ENCODE measurements at regions not wholly inside any gene's neighbourhood (a gene's known extent, or its start where the extent isn't known, plus 50 kb on each side); places are given as distances from the start of the nearest gene placed in this dataset. TPM values are rescaled to one million over a fixed set of nuclear protein-coding genes. Genes with fewer than 3 reads are reported as not detected.
A peak's percentile ranks its signal among the peaks of the same experiment; 100 is the strongest.

GRCh38 chr2:216911008-216911407 is 51.1 kb upstream of the TNP1 start:
- Histone ChIP-seq H3K23ac (ENCODE audit: low read depth, low read length, poor library complexity) (no peak overlapping the region), H2BK15ac (ENCODE audit: low read length) (no peak overlapping the region), H3K79me1 (ENCODE audit: low read depth, low read length) (no peaks in the 10 kb centered on the region), H3K4ac (ENCODE audit: low read length) (no peak overlapping the region), H3K4me1 (ENCODE audit: control insufficient read depth in 2 of 2, insufficient read depth in 1 of 2, low read depth in 1 of 2, low read length in 2 of 2) (peaks cover 26 to 33% of the 10 kb centered on the region in 2 donors), H3K27ac (replicated peaks; ENCODE audit: low read length) (no peak overlapping the region), H2BK5ac (ENCODE audit: low read length) (no peak overlapping the region), H3K27me3 (ENCODE audit: control insufficient read depth in 3 of 3, insufficient read depth in 3 of 3, low read depth in 1 of 3, low read length in 3 of 3) (no peaks in the 10 kb centered on the region), H3K9me3 (replicated peaks in 1 of 2; ENCODE audit: control insufficient read depth in 2 of 2, insufficient read depth in 1 of 2, low read depth in 1 of 2, low read length in 2 of 2) (peaks cover 0 to under 1% of the 10 kb centered on the region in 2 donors), H2AFZ (ENCODE audit: low read length) (no peak overlapping the region), H2AK5ac (ENCODE audit: low read depth, low read length) (no peak overlapping the region), H3K18ac (ENCODE audit: low read length) (peak overlapping the region; percentile 25), H3K36me3 (replicated peaks in 1 of 2; ENCODE audit: control insufficient read depth in 2 of 2, insufficient read depth in 2 of 2, low read length in 2 of 2) (no peaks in the 10 kb centered on the region), H4K91ac (ENCODE audit: low read depth, low read length, poor library complexity) (peak overlapping the region; percentile 6), H3K4me2 (ENCODE audit: insufficient read depth, low read length, poor library complexity, severe bottlenecking) (no peak overlapping the region), H2BK120ac (ENCODE audit: low read depth, low read length) (no peak overlapping the region), H2BK12ac (ENCODE audit: low read length) (no peak overlapping the region), H3K14ac (ENCODE audit: low read length) (no peak overlapping the region), H3K9ac (ENCODE audit: low read depth, low read length, poor library complexity) (no peak overlapping the region), H4K8ac (ENCODE audit: low read depth, low read length) (no peak overlapping the region), H3K4me3 (ENCODE audit: low read length in 2 of 2) (no peak overlapping the region)
- no peak for DNase-seq (ENCODE audit: low spot score)
- no CpG with 5 or more reads among the region's 3 CpGs for WGBS, 2 donors (ENCODE audit: extremely low coverage in 2 of 2, insufficient read length in 2 of 2, insufficient replicate concordance in 1 of 2)

- WGBS, 2 donors (ENCODE audit: extremely low coverage in 2 of 2, insufficient read length in 2 of 2, insufficient replicate concordance in 1 of 2): no CpG with 5 or more reads among the region's 8 CpGs
- no peaks in the 10 kb centered on the region for H3K79me1 ChIP-seq (ENCODE audit: low read depth, low read length)
- H3K4ac ChIP-seq (ENCODE audit: low read length): no peak overlapping the region
- no peak overlapping the region for H3K23ac ChIP-seq (ENCODE audit: low read depth, low read length, poor library complexity)
- no peaks in the 10 kb centered on the region for H3K9me3 ChIP-seq (replicated peaks in 1 of 2; ENCODE audit: control insufficient read depth in 2 of 2, insufficient read depth in 1 of 2, low read depth in 1 of 2, low read length in 2 of 2)
- H3K27ac ChIP-seq (replicated peaks; ENCODE audit: low read length): no peak overlapping the region
- H4K8ac ChIP-seq (ENCODE audit: low read depth, low read length): no peak overlapping the region
- peak overlapping the region; percentile 26 for H2AK5ac ChIP-seq (ENCODE audit: low read depth, low read length)
- H3K14ac ChIP-seq (ENCODE audit: low read length): peak overlapping the region; percentile 6
- peak overlapping the region; percentile 33 for H2BK5ac ChIP-seq (ENCODE audit: low read length)
- DNase-seq (ENCODE audit: low spot score): no peak
- peak overlapping the region; percentile 26 for H2BK12ac ChIP-seq (ENCODE audit: low read length)
- H2BK15ac ChIP-seq (ENCODE audit: low read length): peak overlapping the region; percentile 68
- peaks cover 18 to 21% of the 10 kb centered on the region in 2 donors for H3K4me1 ChIP-seq (ENCODE audit: control insufficient read depth in 2 of 2, insufficient read depth in 1 of 2, low read depth in 1 of 2, low read length in 2 of 2)
- no peak overlapping the region for H2AFZ ChIP-seq (ENCODE audit: low read length)
- H4K91ac ChIP-seq (ENCODE audit: low read depth, low read length, poor library complexity): no peak overlapping the region
- no peak overlapping the region for H3K9ac ChIP-seq (ENCODE audit: low read depth, low read length, poor library complexity)
- no peak overlapping the region for H3K4me3 ChIP-seq (ENCODE audit: low read length in 2 of 2)
- H3K27me3 ChIP-seq (ENCODE audit: control insufficient read depth in 3 of 3, insufficient read depth in 3 of 3, low read depth in 1 of 3, low read length in 3 of 3): no peaks in the 10 kb centered on the region
- no peak overlapping the region for H3K4me2 ChIP-seq (ENCODE audit: insufficient read depth, low read length, poor library complexity, severe bottlenecking)
- no peak overlapping the region for H2BK120ac ChIP-seq (ENCODE audit: low read depth, low read length)
- no peaks in the 10 kb centered on the region for H3K36me3 ChIP-seq (replicated peaks in 1 of 2; ENCODE audit: control insufficient read depth in 2 of 2, insufficient read depth in 2 of 2, low read length in 2 of 2)
- peak overlapping the region; percentile 73 for H3K18ac ChIP-seq (ENCODE audit: low read length)
Observed at GRCh38 chr2:216909541-216910210, 49.8 kb upstream of the TNP1 start.

Small RNA genes in the stretch of these regions (small RNA-seq; reads per million reads assigned to genes)
- not detected for gene RF01983 (ENCODE audit: insufficient read depth)

Data from neuronal stem cell (in vitro differentiated cells).